ENCODE measurements at regions not wholly inside any gene's neighbourhood (a gene's known extent, or its start where the extent isn't known, plus 50 kb on each side); places are given as distances from the start of the nearest gene placed in this dataset.

DNA sequence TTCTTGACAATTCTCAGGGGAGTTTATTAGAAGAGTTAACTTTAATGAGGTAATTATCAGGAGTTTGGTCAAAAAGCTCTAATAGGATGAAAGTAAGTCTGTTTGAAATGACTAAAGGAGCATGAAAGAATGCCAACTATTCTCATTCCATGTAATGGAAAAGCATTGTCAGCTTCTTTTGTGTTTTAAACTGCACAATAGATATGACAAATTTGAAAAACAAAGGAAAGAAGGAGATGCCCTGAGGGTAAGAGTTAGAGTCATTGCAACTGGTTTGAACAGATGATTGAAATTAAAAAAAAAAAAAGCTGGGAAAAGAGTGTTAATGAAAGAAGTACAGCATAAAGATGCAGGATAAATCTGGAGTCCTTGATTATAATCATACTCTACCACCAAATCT is 296.8 kb upstream of the FOLH1 start:
- no peak for TF ChIP-seq CTCF (conservative IDR thresholded peaks at IDR 0.05; ENCODE audit: low read length)
- TF ChIP-seq EZH2phosphoT487 (IDR thresholded peaks at IDR 0.05; ENCODE audit: borderline replicate concordance), result no peak

Measured in Loucy (cell line).